Upper lobe of left lung (tissue), 4 donors: ENCODE measurements at regions not wholly inside any gene's neighbourhood (a gene's known extent, or its start where the extent isn't known, plus 50 kb on each side); places are given as distances from the start of the nearest gene placed in this dataset.

ENCODE experiments used
- CTCF ChIP-seq, 6 experiments: fragments of 450-650 bp in 4 of 6; fragments of 200-600 bp in 2 of 6; sonication (generic) in 2 of 6; IDR thresholded peaks; one replicate each; pipeline ENCODE4 v1.5.1; 2016 to 2019; ENCODE audit warnings: antibody characterized with exemption in 6 of 6
- EP300 ChIP-seq, 4 donors: sonication (generic); formaldehyde crosslinking; IDR thresholded peaks; one replicate each; pipeline ENCODE4 v1.5.1; 2017; ENCODE audit warnings: antibody characterized with exemption in 4 of 4, control low read depth in 2 of 4
- POLR2A ChIP-seq, 4 donors: fragments of 450-650 bp; IDR thresholded peaks; one replicate each; pipeline ENCODE4 v1.5.1; 2016 to 2017; ENCODE audit warnings: antibody characterized with exemption in 4 of 4, mild to moderate bottlenecking in 2 of 4
- POLR2AphosphoS5 ChIP-seq, 2 donors: sonication (generic); formaldehyde crosslinking; IDR thresholded peaks; one replicate each; pipeline ENCODE4 v1.5.1; 2017; ENCODE audit warnings: antibody characterized with exemption in 2 of 2

DNA sequence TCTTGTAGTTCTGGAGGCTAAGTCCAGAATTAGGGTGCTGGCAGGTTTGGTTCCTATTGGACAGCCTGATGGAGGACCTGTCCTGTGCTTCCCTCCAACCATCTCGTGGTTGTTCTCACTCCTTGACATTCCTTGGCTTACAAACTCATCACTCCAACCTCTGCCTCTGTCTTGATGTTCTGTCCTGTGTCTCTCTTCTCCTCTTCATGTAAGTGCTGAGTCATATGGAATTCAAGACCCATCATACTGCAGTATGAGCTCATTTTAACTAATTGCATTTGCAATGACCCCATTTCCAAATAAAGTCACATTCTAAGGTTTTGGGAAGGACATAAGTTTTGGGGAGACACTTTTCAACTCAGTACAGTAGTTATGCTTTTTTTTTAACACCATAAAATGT lies 374.7 kb downstream of the TRIB2 start:
- TF ChIP-seq POLR2A (IDR thresholded peaks at IDR 0.05) = no peak
- no peak for TF ChIP-seq CTCF (IDR thresholded peaks at IDR 0.05)
- no peak for TF ChIP-seq POLR2AphosphoS5 (IDR thresholded peaks at IDR 0.05)
- TF ChIP-seq EP300 (IDR thresholded peaks at IDR 0.05) = no peak
